Esophagus squamous epithelium (tissue), 5 donors: ENCODE measurements at regions not wholly inside any gene's neighbourhood (a gene's known extent, or its start where the extent isn't known, plus 50 kb on each side); places are given as distances from the start of the nearest gene placed in this dataset.

Experiments
- DNase-seq: peaks from one replicate; lab custom pipeline; 2025; lab: John Stamatoyannopoulos, UW
- H3K27ac ChIP-seq, 4 donors: fragments of 200-600 bp; sonication (generic); one replicate each; pipeline ENCODE4 v1.5.1; 2016 to 2019; ENCODE audit warnings: mild to moderate bottlenecking in 1 of 4
- H3K27me3 ChIP-seq, 4 donors: fragments of 200-600 bp; sonication (generic); 1 replicate in 3 of 4; 2 replicates in 1 of 4; pipeline versions ENCODE4 v1.5.1 to v1.6.0; 2017 to 2021; ENCODE audit warnings: antibody characterized with exemption in 1 of 4
- H3K36me3 ChIP-seq, 3 donors: fragments of 200-600 bp; sonication (generic); one replicate each; pipeline ENCODE4 v1.5.1; 2016 to 2019
- H3K4me1 ChIP-seq, 3 donors: fragments of 200-600 bp; sonication (generic); one replicate each; pipeline ENCODE4 v1.5.1; 2017 to 2019
- H3K4me3 ChIP-seq, 4 donors: fragments of 200-600 bp; sonication (generic); 1 replicate in 3 of 4; 2 replicates in 1 of 4; pipeline ENCODE4 v1.5.1; 2016 to 2019; ENCODE audit warnings: mild to moderate bottlenecking in 2 of 4, moderate library complexity in 1 of 4
- H3K9me3 ChIP-seq, 3 donors: fragments of 200-600 bp; sonication (generic); one replicate each; pipeline ENCODE4 v1.5.1; 2016 to 2019
- POLR2A ChIP-seq, 4 donors: fragments of 450-650 bp; IDR thresholded peaks; one replicate each; pipeline ENCODE4 v1.6.1; 2017; ENCODE audit warnings: antibody characterized with exemption in 4 of 4, mild to moderate bottlenecking in 4 of 4, moderate library complexity in 3 of 4
- WGBS, 2 donors: methylation state at CpG; one replicate each; pipeline ENCODE4 v1.1.5; 2018; 5-methylcytosine and 5-hydroxymethylcytosine counted together
- intact Hi-C: fragments of 100-400 bp; cut with DNase I; formaldehyde crosslinking; loops from one replicate; pipeline ENCODE4 v1.15.0; 2022
- TF ChIP-seq, protein P1 (sequence below), 6 experiments: fragments of 450-650 bp in 4 of 6; fragments of 200-600 bp in 2 of 6; sonication (generic) in 2 of 6; IDR thresholded peaks; one replicate each; pipeline ENCODE4 v1.5.1; 2016 to 2019; ENCODE audit warnings: antibody characterized with exemption in 6 of 6, mild to moderate bottlenecking in 4 of 6, moderate library complexity in 4 of 6
- donor health status: DM: yes; HTN: yes; CAD: no.

DNA sequence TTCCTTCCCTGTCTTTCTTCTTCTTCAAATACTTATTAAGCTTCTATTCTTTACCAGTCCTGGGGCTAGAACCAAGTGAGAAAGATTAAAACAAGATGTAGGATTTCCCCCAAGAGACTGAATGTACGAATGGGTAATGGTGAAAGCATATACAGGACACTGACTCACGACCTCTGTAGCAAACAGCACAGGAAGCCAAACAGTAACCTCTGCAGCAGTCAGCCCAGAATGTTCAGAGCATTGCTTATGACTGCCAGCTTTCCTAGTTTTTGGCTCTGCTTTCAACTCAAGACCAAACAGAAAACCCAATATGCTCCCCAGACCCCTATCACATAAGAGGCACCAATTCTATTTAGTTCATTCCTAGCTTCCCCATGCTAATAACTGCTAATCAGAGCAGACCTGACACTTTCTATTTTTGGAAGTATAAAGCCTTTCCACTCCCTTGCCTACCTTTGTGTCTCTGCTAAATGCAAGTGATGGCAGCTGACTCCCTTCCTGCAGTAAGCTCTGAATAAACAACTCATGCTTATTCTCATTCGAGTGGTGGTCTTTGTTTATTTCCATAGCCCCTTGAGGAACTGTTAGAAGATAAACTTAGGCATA is 690.6 kb downstream of the EPM2A start:
- DNase-seq = no peak
- Histone ChIP-seq H3K27me3 (no peaks in the 10 kb centered on the region), H3K27ac (no peak overlapping the region), H3K4me3 (no peak overlapping the region), H3K4me1 (no peaks in the 10 kb centered on the region), H3K36me3 (no peaks in the 10 kb centered on the region), H3K9me3 (no peaks in the 10 kb centered on the region)
- WGBS, 2 donors = 16 to 17% methylated on average over 3 of the region's 3 CpGs
- TF ChIP-seq, protein P1, sequence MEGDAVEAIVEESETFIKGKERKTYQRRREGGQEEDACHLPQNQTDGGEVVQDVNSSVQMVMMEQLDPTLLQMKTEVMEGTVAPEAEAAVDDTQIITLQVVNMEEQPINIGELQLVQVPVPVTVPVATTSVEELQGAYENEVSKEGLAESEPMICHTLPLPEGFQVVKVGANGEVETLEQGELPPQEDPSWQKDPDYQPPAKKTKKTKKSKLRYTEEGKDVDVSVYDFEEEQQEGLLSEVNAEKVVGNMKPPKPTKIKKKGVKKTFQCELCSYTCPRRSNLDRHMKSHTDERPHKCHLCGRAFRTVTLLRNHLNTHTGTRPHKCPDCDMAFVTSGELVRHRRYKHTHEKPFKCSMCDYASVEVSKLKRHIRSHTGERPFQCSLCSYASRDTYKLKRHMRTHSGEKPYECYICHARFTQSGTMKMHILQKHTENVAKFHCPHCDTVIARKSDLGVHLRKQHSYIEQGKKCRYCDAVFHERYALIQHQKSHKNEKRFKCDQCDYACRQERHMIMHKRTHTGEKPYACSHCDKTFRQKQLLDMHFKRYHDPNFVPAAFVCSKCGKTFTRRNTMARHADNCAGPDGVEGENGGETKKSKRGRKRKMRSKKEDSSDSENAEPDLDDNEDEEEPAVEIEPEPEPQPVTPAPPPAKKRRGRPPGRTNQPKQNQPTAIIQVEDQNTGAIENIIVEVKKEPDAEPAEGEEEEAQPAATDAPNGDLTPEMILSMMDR (IDR thresholded peaks at IDR 0.05) = no peak
- TF ChIP-seq POLR2A (IDR thresholded peaks at IDR 0.05) = no peak
- intact Hi-C loops = no loop called here

DNA sequence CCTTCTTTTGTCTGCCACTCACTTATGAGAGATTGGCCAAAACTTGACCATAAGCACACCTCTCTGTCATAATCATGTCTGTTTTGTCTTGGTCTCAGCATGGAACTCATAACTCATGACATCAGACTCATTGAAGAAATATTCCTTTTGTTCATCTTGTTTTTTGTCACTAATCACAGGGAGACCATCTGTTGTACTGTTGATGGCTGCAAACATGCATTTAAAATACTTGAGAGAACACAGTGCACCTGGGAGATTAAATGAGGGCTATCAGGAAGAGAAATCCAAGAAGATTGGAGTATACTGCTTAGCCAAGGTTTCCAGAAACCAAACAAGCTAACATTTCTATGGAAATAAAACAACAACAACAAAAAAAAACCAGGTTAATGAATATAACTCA is 689.7 kb downstream of the EPM2A start:
- Histone ChIP-seq H3K27ac (no peak overlapping the region), H3K4me1 (no peaks in the 10 kb centered on the region), H3K4me3 (no peak overlapping the region), H3K36me3 (no peaks in the 10 kb centered on the region), H3K9me3 (no peaks in the 10 kb centered on the region), H3K27me3 (no peaks in the 10 kb centered on the region)
- intact Hi-C loops = no loop called here
- DNase-seq = no peak
- TF ChIP-seq POLR2A (IDR thresholded peaks at IDR 0.05) = no peak
- TF ChIP-seq, protein P1 (IDR thresholded peaks at IDR 0.05) = no peak

DNA sequence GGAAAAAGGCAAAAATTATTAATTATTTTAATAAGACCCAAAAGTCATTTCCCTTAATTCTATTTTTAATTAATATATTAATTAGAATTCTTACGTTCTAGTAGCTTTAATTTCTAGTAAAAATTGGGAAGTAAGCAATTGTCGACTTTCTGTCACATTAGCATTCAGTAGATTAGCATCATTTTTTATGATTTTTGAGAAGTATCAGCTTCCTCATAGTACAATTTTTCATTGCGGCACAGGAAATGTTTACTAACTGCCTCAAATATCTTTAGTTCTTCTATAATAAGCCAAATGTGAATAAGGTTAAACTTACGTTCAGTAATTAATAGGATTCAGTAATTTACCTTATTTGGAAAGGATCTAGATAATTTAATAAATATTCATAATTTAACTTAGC is 687.4 kb downstream of the EPM2A start:
- TF ChIP-seq POLR2A (IDR thresholded peaks at IDR 0.05) = no peak
- TF ChIP-seq, protein P1 (IDR thresholded peaks at IDR 0.05) = no peak
- intact Hi-C loops = no loop called here
- Histone ChIP-seq H3K36me3 (no peaks in the 10 kb centered on the region), H3K27me3 (no peaks in the 10 kb centered on the region), H3K27ac (no peak overlapping the region), H3K4me1 (no peaks in the 10 kb centered on the region), H3K4me3 (no peak overlapping the region), H3K9me3 (no peaks in the 10 kb centered on the region)
- WGBS, 2 donors = 51 to 54% methylated on average over 4 of the region's 4 CpGs
- DNase-seq = no peak

DNA sequence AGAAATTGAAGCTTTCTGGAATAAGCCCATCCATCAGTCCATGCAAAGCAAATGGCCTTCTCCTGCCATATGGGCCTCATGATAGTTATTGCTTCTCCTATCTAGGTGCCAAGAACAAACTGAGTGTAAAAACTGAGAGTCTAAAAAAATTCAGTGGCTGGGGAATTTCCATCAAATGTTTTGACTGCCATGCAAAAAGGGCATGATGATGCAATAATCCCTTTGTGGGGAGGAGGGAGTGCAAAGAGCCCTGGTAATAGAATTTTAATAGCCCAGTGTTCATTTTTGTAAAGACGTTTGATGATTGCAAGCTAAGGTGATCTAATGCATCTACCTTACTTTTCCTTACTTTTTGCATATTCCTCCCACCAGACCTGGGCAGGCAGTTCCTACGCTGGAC is 683.7 kb downstream of the EPM2A start:
- 60 to 63% methylated on average over 2 of the region's 2 CpGs for WGBS, 2 donors
- Histone ChIP-seq H3K9me3 (no peaks in the 10 kb centered on the region), H3K27me3 (no peaks in the 10 kb centered on the region), H3K36me3 (no peaks in the 10 kb centered on the region), H3K4me3 (no peak overlapping the region), H3K27ac (no peak overlapping the region), H3K4me1 (no peaks in the 10 kb centered on the region)
- no peak for TF ChIP-seq POLR2A (IDR thresholded peaks at IDR 0.05)
- TF ChIP-seq, protein P1 (IDR thresholded peaks at IDR 0.05) = no peak
- intact Hi-C loops = no loop called here
- no peak for DNase-seq

DNA sequence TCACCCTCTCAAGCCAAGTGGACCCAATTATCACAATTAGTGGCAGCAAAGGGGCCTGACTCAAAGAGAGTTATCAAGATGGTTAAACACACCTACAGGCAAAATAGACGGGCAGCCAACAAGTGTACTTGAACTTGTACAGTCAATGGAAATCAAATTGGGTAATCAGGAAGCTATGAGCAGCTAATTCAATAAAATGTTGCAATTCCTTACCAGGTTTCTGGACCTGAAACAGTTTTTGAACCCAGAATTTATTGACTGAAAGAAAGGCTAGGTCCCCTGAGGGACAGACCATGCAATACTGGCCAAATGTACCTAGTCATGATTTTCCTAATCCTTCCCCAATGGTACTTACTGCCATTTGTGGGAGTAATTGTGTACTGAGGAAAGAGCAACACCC is 679.8 kb downstream of the EPM2A start:
- Histone ChIP-seq H3K27ac (no peak overlapping the region), H3K27me3 (no peaks in the 10 kb centered on the region), H3K4me3 (no peak overlapping the region), H3K9me3 (no peaks in the 10 kb centered on the region), H3K4me1 (no peaks in the 10 kb centered on the region), H3K36me3 (no peaks in the 10 kb centered on the region)
- DNase-seq = no peak
- intact Hi-C loops = no loop called here
- no peak for TF ChIP-seq POLR2A (IDR thresholded peaks at IDR 0.05)
- WGBS, 2 donors = 64 to 81% methylated on average over 1 of the region's 1 CpG

DNA sequence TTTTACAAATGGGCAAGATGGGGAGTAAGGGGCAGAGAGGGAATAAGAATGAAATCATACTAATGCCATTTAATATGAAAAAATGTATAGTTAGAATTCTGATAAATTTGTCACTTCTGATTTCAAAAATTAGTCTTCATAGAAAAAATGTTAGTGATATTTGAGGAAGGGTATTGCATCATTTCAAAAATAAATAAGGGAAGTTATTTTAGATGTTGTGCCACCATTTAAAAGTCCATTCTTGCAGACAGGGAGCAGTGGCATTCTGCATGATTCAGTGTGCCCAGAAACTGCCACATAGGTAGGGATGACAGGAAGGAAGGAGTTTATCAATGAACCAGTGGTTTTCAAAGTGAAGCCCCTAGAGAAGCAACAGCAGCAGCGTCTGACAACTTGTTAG is 674.6 kb downstream of the EPM2A start:
- Histone ChIP-seq H3K9me3 (no peaks in the 10 kb centered on the region), H3K27me3 (no peaks in the 10 kb centered on the region), H3K4me3 (no peak overlapping the region), H3K27ac (no peak overlapping the region), H3K4me1 (no peaks in the 10 kb centered on the region), H3K36me3 (no peaks in the 10 kb centered on the region)
- DNase-seq = no peak
- WGBS, 2 donors = 58 to 64% methylated on average over 1 of the region's 1 CpG
- TF ChIP-seq, protein P1 (IDR thresholded peaks at IDR 0.05) = no peak
- no peak for TF ChIP-seq POLR2A (IDR thresholded peaks at IDR 0.05)
- intact Hi-C loops = no loop called here
